Fibroblast of peridontal ligament (primary cell): ENCODE measurements at regions not wholly inside any gene's neighbourhood (a gene's known extent, or its start where the extent isn't known, plus 50 kb on each side); places are given as distances from the start of the nearest gene placed in this dataset.

ENCODE experiments used
- DNase-seq: peaks from one replicate; pipeline ENCODE4 v3.0.0-alpha.2; 2010; ENCODE audit errors: extremely low read depth

DNA sequence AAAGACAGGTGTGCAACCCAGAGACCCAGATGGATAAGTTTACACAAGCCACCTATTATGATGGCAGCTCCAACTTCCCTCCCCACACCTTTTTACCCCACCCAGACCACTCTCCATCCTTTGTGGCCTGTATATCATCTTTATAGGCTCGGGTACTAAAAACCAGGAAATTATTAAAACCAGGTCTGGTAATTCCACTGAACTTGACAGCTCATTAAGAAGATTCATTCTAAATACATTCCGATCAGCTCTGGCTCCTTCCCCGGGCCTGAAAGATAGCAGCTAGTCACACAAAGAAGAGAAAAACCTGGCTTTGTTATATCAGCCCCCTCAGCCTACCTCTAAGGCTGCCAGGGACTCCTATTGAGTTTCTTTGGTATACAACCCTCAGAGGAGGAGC lies 67.9 kb upstream of the API5 start:
- DNase-seq = no peak

DNA sequence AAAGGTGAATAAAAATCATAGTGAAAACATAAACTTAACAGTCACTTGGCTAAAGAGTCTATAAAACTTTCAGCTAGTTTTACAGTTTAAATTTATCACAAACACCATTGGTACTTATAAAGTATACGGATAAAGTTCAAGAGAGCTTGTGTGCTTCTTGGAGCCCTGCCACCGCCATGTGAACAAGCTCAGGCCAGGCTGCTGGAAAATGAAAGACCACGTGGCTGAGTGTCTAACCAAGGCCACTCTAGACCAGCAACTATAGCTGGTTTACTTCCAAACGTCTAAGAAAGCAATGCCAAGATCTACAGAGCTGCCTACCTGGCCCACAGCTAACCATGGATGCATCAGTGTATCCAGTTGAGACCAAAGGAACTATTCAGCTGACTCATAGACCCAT lies 66.3 kb upstream of the API5 start:
- no peak for DNase-seq

DNA sequence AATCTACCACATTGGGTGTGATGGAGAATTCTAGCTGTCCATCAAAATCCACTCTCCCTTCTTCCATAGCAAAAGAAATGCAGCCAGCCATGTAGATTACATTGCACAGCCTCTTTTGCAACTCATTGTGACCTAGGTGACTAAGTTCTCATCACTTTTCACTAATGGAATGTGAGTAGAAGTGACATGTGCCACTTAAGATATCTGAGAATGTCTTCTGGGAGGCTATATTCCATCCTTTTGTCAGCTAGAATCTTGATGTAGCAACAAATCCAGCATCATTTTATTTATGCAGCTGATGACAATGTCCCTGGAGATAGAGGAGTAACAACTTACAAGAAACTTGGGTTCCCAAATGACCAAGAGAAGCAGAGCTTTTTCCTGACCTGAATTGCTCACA lies 61.5 kb upstream of the API5 start:
- no peak for DNase-seq

DNA sequence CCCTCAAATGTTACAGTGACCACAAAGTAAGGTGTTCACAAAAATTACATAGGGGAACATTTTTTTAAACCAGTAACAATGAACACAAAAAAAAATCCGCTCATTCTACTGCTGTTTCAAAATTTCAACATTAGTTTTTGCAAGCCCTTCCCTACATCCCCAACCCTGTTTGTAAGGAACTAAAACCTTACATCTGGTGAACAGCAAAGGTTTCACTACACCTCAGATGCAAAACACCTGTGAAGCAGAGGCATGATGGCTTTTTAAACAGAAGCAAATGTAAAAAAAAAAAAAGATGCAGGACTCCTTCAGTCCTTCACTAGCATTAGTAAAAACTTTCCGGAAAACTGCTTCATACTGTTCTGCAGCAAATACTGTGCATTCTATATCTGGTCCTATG lies 50.0 kb upstream of the API5 start:
- DNase-seq = no peak
